SK-N-SH treated with all-trans-retinoic acid at 6 μM for 48 hours (cell line): ENCODE measurements at regions not wholly inside any gene's neighbourhood (a gene's known extent, or its start where the extent isn't known, plus 50 kb on each side); places are given as distances from the start of the nearest gene placed in this dataset.
A peak's percentile ranks its signal among the peaks of the same experiment; 100 is the strongest.

Source experiments
- ATAC-seq: fragments of 200-7000 bp; cut with Tn5 transposase; 3 replicates; pipeline ENCODE4 v1.9.1; 2020; ENCODE audit warnings: mild to moderate bottlenecking, moderate library complexity
- ARNTL ChIP-seq: fragments of 450-650 bp; formaldehyde crosslinking; IDR thresholded peaks from 2 replicates; pipeline ENCODE4 v1.5.0; 2020; ENCODE audit warnings: low read depth, mild to moderate bottlenecking, moderate library complexity, borderline replicate concordance
- GLIS3 ChIP-seq: fragments of 250-450 bp; sonication (Bioruptor Pico); IDR thresholded peaks from 2 replicates; pipeline ENCODE4 v1.5.0; 2020; ENCODE audit warnings: mild to moderate bottlenecking, moderate library complexity
- ISL1 ChIP-seq: fragments of 250-450 bp; sonication (Bioruptor Pico); IDR thresholded peaks from 2 replicates; pipeline ENCODE4 v2.1.2; 2022; ENCODE audit warnings: mild to moderate bottlenecking, moderate library complexity
- OSR1 ChIP-seq: fragments of 250-450 bp; sonication (Bioruptor Pico); IDR thresholded peaks from 2 replicates; pipeline ENCODE4 v1.8.0; 2022; ENCODE audit warnings: moderate library complexity, mild to moderate bottlenecking, inconsistent platforms
- PPARA ChIP-seq: fragments of 250-450 bp; sonication (Bioruptor Pico); IDR thresholded peaks from 2 replicates; pipeline ENCODE4 v1.5.0; 2020; ENCODE audit warnings: mild to moderate bottlenecking, borderline replicate concordance
- SNAI2 ChIP-seq: fragments of 250-450 bp; sonication (Bioruptor Pico); IDR thresholded peaks from 2 replicates; pipeline ENCODE4 v1.5.0; 2020; ENCODE audit warnings: mild to moderate bottlenecking, moderate library complexity
- TCF4 ChIP-seq: fragments of 250-450 bp; sonication (Bioruptor Pico); IDR thresholded peaks from 2 replicates; pipeline ENCODE4 v1.8.0; 2021; ENCODE audit warnings: mild to moderate bottlenecking, moderate library complexity, borderline replicate concordance
- TOX ChIP-seq: fragments of 250-450 bp; sonication (Bioruptor Pico); IDR thresholded peaks from 2 replicates; pipeline ENCODE4 v1.8.0; 2021; ENCODE audit warnings: mild to moderate bottlenecking, moderate library complexity, borderline replicate concordance
- ZFP30 ChIP-seq: fragments of 450-650 bp; formaldehyde crosslinking; IDR thresholded peaks from 2 replicates; pipeline ENCODE4 v1.5.0; 2022; ENCODE audit warnings: mild to moderate bottlenecking, moderate library complexity
- ZNF8 ChIP-seq: fragments of 450-650 bp; formaldehyde crosslinking; IDR thresholded peaks from 2 replicates; pipeline ENCODE4 v1.5.0; 2020; ENCODE audit warnings: mild to moderate bottlenecking, moderate library complexity
- TF ChIP-seq, protein P1 (sequence below): fragments of 250-450 bp; sonication (Bioruptor Pico); IDR thresholded peaks from 2 replicates; pipeline ENCODE4 v1.5.0; 2020; ENCODE audit warnings: mild to moderate bottlenecking, moderate library complexity
- TF ChIP-seq, protein P2 (sequence below): fragments of 250-450 bp; sonication (Bioruptor Pico); IDR thresholded peaks from 2 replicates; pipeline ENCODE4 v1.5.1; 2020; ENCODE audit warnings: low read depth, mild to moderate bottlenecking, moderate library complexity
- TF ChIP-seq, protein P3 (sequence below): fragments of 250-450 bp; sonication (Bioruptor Pico); IDR thresholded peaks from 2 replicates; pipeline ENCODE4 v1.5.1; 2021; ENCODE audit warnings: mild to moderate bottlenecking, moderate library complexity
- TF ChIP-seq, protein P4 (sequence below): fragments of 250-450 bp; sonication (Bioruptor Pico); IDR thresholded peaks from 2 replicates; pipeline ENCODE4 v1.8.0; 2020; ENCODE audit warnings: mild to moderate bottlenecking, moderate library complexity, borderline replicate concordance
- TF ChIP-seq, protein P5 (sequence below): fragments of 250-450 bp; sonication (Bioruptor Pico); IDR thresholded peaks from 2 replicates; pipeline ENCODE4 v1.8.0; 2021; ENCODE audit warnings: low read depth, mild to moderate bottlenecking, moderate library complexity, borderline replicate concordance

DNA sequence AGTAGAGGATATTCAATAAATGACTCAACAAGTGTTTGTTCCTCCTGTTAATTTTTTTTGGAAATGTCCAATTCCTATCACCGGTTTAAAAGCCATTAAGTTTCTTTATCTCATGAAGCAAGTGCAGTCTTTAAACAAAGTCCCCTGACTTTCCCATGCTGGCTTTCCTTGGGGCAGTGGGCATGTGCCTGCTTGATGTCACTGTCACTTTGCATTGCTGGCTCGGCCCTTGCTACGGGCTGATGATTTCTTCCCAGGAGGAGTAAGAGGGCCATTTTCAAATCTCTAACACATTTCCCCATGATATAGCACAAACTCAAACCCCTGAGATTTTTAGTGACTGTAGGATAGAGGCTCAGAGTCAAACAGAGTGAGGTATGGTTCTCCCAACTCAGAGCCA is 275.8 kb upstream of the TENM3 start:
- ATAC-seq = no peak
- TF ChIP-seq ARNTL (CRISPR knock-in tag) = no peak
- no peak for TF ChIP-seq PPARA
- TF ChIP-seq ISL1 (CRISPR knock-in tag) = no peak
- TF ChIP-seq, protein P1, sequence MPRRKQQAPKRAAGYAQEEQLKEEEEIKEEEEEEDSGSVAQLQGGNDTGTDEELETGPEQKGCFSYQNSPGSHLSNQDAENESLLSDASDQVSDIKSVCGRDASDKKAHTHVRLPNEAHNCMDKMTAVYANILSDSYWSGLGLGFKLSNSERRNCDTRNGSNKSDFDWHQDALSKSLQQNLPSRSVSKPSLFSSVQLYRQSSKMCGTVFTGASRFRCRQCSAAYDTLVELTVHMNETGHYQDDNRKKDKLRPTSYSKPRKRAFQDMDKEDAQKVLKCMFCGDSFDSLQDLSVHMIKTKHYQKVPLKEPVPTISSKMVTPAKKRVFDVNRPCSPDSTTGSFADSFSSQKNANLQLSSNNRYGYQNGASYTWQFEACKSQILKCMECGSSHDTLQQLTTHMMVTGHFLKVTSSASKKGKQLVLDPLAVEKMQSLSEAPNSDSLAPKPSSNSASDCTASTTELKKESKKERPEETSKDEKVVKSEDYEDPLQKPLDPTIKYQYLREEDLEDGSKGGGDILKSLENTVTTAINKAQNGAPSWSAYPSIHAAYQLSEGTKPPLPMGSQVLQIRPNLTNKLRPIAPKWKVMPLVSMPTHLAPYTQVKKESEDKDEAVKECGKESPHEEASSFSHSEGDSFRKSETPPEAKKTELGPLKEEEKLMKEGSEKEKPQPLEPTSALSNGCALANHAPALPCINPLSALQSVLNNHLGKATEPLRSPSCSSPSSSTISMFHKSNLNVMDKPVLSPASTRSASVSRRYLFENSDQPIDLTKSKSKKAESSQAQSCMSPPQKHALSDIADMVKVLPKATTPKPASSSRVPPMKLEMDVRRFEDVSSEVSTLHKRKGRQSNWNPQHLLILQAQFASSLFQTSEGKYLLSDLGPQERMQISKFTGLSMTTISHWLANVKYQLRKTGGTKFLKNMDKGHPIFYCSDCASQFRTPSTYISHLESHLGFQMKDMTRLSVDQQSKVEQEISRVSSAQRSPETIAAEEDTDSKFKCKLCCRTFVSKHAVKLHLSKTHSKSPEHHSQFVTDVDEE (CRISPR knock-in tag) = no peak

DNA sequence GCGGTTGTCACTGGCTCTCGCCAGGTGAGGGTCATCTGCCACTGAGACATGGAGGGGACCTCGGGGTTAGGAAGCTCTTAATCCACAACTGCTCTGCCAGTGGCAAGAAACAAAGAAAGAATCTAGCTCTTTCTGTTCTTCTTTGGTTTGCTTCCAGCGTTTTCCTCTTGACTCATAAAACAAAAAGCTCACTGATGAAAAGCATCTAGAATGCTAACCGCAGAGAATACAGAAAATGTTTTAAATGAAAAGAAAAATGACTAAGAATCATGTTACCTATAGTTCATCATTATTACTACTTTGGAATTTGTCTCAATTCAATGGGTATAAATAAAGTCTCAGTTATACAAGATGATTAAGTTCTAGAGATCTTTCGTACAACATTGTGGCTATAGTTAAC is 274.8 kb upstream of the TENM3 start:
- TF ChIP-seq, protein P2, sequence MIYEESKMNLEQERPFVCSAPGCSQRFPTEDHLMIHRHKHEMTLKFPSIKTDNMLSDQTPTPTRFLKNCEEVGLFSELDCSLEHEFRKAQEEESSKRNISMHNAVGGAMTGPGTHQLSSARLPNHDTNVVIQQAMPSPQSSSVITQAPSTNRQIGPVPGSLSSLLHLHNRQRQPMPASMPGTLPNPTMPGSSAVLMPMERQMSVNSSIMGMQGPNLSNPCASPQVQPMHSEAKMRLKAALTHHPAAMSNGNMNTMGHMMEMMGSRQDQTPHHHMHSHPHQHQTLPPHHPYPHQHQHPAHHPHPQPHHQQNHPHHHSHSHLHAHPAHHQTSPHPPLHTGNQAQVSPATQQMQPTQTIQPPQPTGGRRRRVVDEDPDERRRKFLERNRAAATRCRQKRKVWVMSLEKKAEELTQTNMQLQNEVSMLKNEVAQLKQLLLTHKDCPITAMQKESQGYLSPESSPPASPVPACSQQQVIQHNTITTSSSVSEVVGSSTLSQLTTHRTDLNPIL = no peak
- peak; percentile 46; the same call in 1 of the 2 replicates for TF ChIP-seq TOX (CRISPR knock-in tag)
- ATAC-seq = peak; percentile 73

DNA sequence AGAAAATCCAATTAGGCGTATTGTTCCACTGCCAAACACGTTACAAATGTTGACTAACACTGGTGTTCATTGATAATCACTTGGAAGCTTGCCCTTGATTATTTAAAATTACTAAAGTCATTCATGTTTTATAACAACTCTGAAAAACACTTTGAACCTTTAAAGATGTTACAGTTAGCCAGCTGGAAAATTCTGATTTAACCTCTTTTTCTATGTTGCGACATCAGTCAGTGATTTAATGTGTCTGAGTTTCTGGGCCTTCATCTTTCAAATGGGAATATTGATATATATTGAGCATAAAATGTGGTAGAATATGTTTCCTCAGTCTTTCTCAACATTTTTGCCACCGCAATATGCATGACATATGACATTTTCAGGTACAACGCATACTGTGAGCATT is 274.1 kb upstream of the TENM3 start:
- TF ChIP-seq, protein P3, sequence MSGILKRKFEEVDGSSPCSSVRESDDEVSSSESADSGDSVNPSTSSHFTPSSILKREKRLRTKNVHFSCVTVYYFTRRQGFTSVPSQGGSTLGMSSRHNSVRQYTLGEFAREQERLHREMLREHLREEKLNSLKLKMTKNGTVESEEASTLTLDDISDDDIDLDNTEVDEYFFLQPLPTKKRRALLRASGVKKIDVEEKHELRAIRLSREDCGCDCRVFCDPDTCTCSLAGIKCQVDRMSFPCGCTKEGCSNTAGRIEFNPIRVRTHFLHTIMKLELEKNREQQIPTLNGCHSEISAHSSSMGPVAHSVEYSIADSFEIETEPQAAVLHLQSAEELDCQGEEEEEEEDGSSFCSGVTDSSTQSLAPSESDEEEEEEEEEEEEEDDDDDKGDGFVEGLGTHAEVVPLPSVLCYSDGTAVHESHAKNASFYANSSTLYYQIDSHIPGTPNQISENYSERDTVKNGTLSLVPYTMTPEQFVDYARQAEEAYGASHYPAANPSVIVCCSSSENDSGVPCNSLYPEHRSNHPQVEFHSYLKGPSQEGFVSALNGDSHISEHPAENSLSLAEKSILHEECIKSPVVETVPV (CRISPR knock-in tag) = no peak
- no peak for ATAC-seq

DNA sequence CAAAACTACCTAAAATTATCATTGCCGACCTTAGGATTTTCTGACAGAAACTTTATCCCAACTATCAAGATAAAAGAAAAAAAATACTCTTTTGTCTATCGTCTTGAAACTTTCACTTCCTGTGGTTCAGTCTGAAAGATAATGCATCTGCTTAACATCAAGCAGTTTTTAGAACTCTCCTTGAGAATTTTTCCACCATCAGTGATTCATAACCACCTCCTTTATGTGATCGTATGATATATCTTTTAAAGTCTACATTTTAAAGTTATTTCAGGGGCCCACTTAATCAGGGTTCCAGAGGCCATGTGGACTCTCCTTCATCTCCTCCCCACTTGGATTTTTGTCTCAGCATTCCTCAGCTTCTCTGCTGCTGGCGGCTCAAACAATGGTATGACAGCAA is 272.8 kb upstream of the TENM3 start:
- peak; percentile 18 for ATAC-seq
- TF ChIP-seq ISL1 (CRISPR knock-in tag) (peak; percentile 42), GLIS3 (CRISPR knock-in tag) (no peak)
- TF ChIP-seq, protein P4, sequence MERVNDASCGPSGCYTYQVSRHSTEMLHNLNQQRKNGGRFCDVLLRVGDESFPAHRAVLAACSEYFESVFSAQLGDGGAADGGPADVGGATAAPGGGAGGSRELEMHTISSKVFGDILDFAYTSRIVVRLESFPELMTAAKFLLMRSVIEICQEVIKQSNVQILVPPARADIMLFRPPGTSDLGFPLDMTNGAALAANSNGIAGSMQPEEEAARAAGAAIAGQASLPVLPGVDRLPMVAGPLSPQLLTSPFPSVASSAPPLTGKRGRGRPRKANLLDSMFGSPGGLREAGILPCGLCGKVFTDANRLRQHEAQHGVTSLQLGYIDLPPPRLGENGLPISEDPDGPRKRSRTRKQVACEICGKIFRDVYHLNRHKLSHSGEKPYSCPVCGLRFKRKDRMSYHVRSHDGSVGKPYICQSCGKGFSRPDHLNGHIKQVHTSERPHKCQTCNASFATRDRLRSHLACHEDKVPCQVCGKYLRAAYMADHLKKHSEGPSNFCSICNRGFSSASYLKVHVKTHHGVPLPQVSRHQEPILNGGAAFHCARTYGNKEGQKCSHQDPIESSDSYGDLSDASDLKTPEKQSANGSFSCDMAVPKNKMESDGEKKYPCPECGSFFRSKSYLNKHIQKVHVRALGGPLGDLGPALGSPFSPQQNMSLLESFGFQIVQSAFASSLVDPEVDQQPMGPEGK = no peak

DNA sequence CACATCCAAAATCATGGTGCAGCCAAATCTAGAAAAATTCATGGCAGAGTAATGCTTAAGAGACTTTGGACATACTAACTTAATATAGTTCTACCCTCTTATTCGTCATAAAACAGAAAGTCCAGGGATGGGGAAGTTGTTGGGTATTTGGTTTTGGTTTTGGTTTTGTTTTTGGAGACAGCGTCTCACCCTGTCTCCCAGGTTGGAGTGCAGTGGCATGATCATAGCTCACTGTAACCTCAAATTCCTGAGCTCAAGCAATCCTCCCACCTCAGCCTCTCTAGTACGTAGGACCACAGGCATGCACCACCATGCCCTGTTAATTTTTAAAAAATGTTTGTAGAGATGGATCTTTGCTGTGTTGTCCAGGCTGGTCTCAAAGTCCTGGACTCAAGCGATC is 271.8 kb upstream of the TENM3 start:
- ATAC-seq = no peak
- TF ChIP-seq, protein P4 = no peak
- TF ChIP-seq, protein P5, sequence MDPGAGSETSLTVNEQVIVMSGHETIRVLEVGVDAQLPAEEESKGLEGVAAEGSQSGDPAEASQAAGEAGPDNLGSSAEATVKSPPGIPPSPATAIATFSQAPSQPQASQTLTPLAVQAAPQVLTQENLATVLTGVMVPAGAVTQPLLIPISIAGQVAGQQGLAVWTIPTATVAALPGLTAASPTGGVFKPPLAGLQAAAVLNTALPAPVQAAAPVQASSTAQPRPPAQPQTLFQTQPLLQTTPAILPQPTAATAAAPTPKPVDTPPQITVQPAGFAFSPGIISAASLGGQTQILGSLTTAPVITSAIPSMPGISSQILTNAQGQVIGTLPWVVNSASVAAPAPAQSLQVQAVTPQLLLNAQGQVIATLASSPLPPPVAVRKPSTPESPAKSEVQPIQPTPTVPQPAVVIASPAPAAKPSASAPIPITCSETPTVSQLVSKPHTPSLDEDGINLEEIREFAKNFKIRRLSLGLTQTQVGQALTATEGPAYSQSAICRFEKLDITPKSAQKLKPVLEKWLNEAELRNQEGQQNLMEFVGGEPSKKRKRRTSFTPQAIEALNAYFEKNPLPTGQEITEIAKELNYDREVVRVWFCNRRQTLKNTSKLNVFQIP (CRISPR knock-in tag) = no peak
- no peak for TF ChIP-seq ZFP30
- no peak for TF ChIP-seq SNAI2
- no peak for TF ChIP-seq GLIS3 (CRISPR knock-in tag)

DNA sequence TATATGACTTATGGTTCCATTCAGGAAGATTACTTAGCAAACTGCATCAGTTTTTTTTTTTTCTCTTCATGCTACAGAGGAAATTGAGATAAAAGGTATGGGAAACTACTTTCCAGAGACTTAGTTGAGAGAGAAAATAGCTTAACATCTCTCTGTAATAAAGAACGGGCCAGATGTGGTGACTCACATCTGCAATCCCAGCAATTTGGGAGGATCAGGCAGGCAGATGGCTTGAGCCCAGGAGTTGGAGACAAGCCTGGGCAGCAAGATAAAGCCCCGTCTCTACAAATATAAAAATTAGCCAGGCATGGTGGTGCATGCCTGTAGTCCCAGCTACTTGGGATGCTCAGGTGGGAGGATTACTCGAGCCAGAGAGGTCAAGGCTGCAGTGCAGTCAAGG is 271.2 kb upstream of the TENM3 start:
- no peak for ATAC-seq
- TF ChIP-seq ZNF8 (CRISPR knock-in tag) (no peak), OSR1 (CRISPR knock-in tag) (no peak), ZFP30 (no peak), TCF4 (CRISPR knock-in tag) (no peak)
- TF ChIP-seq, protein P1 (CRISPR knock-in tag) = no peak
- TF ChIP-seq, protein P3 (CRISPR knock-in tag) = no peak
- TF ChIP-seq, protein P2 = no peak
